ENCODE measurements at regions not wholly inside any gene's neighbourhood (a gene's known extent, or its start where the extent isn't known, plus 50 kb on each side); places are given as distances from the start of the nearest gene placed in this dataset.
"Not testable (repeated sequence)": the region's sequence is repeated elsewhere in the genome, so short reads cannot be mapped to it uniquely, and the experiment has no call there.

- no peak overlapping the region for H3K4me3 ChIP-seq (ENCODE audit: low read length)
- DNase-seq (ENCODE audit: low read depth): no peak
- TF ChIP-seq, protein P1, sequence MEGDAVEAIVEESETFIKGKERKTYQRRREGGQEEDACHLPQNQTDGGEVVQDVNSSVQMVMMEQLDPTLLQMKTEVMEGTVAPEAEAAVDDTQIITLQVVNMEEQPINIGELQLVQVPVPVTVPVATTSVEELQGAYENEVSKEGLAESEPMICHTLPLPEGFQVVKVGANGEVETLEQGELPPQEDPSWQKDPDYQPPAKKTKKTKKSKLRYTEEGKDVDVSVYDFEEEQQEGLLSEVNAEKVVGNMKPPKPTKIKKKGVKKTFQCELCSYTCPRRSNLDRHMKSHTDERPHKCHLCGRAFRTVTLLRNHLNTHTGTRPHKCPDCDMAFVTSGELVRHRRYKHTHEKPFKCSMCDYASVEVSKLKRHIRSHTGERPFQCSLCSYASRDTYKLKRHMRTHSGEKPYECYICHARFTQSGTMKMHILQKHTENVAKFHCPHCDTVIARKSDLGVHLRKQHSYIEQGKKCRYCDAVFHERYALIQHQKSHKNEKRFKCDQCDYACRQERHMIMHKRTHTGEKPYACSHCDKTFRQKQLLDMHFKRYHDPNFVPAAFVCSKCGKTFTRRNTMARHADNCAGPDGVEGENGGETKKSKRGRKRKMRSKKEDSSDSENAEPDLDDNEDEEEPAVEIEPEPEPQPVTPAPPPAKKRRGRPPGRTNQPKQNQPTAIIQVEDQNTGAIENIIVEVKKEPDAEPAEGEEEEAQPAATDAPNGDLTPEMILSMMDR (conservative IDR thresholded peaks at IDR 0.05; ENCODE audit: low read length): no peak
Measured at GRCh38 chr11:69877235-69877634, 58.0 kb upstream of the FGF3 start.

DNA sequence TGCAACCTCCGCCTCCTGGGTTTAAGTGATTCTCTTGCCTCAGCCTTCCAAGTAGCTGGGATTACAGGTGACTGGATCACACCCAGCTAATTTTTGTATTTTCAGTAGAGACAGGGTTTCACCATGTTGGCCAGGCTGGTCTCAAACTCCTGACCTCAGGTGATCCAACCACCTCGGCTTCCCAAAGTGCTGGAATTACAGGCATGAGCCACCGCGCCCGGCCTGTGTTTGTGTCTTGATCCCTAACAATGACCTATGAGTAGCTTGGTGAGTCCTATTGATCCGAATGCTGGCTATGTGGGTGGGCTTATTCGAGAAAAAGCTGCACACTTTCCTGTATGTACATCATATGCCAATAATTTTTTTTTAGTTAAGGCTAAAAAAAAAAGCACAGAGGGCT lies 58.5 kb upstream of the FGF3 start:
- not testable (repeated sequence) for H3K4me3 ChIP-seq (ENCODE audit: low read length); DNase-seq (ENCODE audit: low read depth)

GRCh38 chr11:69878144-69878883 lies 59.1 kb upstream of the FGF3 start:
- H3K4me3 ChIP-seq (ENCODE audit: low read length): no peak overlapping the region
- DNase-seq (ENCODE audit: low read depth): no peak
- TF ChIP-seq, protein P1 (conservative IDR thresholded peaks at IDR 0.05; ENCODE audit: low read length): no peak

DNA sequence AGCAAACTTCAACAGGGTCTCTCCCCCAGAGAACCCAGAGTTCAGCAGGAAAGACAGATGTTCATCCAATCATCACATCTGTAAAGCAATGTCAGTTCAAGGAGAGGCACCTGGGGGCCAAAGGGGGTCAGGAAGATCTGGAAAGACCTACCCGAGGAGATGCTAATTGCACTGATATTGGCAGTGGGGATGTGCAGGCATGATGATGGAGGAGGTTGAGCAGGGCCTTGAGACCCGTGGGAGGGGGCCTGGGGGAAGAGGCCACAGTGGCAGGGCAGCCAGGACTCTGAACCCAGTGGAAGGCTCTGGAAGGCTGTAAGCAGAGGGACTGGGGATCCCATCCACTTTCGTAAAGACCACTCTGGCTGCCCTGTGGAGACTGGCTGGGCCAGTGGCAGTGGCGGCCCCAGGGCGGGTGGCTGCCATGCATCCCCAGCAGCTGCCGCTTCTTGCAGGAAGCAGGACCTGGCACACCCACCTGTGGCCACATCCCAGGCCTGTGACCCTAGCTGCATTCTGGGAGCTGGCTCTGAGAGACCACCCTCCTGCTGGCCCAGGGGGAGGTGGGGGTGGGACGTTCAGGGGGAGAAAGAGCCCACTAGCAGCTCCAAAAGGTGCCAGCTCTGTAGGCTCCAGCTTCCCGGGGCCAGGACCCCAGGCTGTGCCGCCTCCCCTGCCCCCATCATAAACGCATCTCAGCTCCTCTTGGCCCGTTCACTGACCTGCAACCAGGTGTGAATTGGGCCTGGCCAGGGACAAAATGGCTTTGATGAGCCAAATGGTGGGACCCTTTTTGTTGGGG lies 59.9 kb upstream of the FGF3 start:
- H3K4me3 ChIP-seq (ENCODE audit: low read length): no peak overlapping the region
- TF ChIP-seq, protein P1 (conservative IDR thresholded peaks at IDR 0.05; ENCODE audit: low read length): no peak
- DNase-seq (ENCODE audit: low read depth): no peak

DNA sequence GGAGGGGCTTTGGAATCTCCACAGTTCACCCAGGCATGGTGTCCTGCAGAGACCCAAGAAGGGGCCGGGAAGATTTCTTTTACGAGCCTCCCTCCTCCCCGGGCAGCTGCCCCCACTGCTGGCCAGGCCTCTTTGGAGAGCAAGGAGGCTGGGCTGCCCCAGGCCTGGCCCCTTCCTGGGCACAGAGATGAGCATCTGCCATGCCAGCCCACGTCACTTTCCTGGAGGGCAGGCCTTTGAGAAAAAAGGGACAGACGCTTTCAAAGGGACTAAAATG lies 60.5 kb upstream of the FGF3 start:
- H3K4me3 ChIP-seq (ENCODE audit: low read length): no peak overlapping the region
- TF ChIP-seq, protein P1 (conservative IDR thresholded peaks at IDR 0.05; ENCODE audit: low read length): no peak
- no peak for DNase-seq (ENCODE audit: low read depth)

- no peak overlapping the region for H3K4me3 ChIP-seq (ENCODE audit: low read length)
- TF ChIP-seq, protein P1 (conservative IDR thresholded peaks at IDR 0.05; ENCODE audit: low read length): no peak
- no peak for DNase-seq (ENCODE audit: low read depth)
Measured at GRCh38 chr11:69880041-69880825, 61.0 kb upstream of the FGF3 start.

DNA sequence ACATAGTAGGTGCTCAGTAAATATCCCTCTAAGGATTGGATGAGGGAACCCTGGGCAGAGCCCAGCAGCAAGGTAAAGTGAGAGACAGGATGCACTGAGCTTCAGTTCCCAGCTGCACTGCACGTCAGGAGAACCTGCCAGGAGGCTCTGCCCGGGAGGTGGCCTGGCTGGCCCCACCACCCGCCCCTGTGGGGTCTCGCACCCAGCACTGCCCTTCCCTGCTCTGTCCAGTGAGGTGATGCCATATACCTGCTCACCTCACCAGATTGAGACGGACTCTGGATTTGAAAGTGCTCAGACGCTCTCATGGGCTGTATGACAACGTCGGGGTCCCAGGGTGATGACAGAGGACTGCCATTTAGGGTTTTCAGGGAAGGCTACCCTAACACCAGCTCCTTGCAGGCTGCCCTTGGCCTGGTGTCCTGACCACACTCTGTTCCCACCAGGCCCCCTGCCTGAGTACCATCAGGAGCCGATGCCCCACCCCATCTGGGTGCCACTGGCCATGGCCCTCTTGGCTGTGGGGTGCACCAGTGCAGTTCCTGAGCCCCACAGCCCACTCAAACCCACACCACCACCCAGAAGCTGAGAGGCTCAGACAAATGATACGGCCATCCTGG lies 61.7 kb upstream of the FGF3 start:
- DNase-seq (ENCODE audit: low read depth): no peak
- H3K4me3 ChIP-seq (ENCODE audit: low read length): no peak overlapping the region
- TF ChIP-seq, protein P1 (conservative IDR thresholded peaks at IDR 0.05; ENCODE audit: low read length): no peak
